T-cell (primary cell): ENCODE measurements at regions not wholly inside any gene's neighbourhood (a gene's known extent, or its start where the extent isn't known, plus 50 kb on each side); places are given as distances from the start of the nearest gene placed in this dataset.

Experiments
- ATAC-seq, 4 experiments: fragments of 200-7000 bp in 3 of 4; fragments of 150-1000 bp in 1 of 4; cut with Tn5 transposase; replicated peaks in 1 of 4; 1 replicate in 3 of 4; 2 replicates in 1 of 4; pipeline ENCODE4 v1.10.0; 2021; ENCODE audit warnings: moderate library complexity in 3 of 4, mild to moderate bottlenecking in 2 of 4, moderate number of reproducible peaks in 1 of 4
- CTCF ChIA-PET, 2 donors: fragments of 300-600 bp; sonication (Branson Sonifier 250); formaldehyde crosslinking; loops; one replicate each; lab custom pipeline; 2022; ENCODE audit warnings: antibody characterized with exemption in 2 of 2; lab: Charles Lee
- POLR2A ChIA-PET, 2 donors: fragments of 300-600 bp; sonication (Branson Sonifier 250); formaldehyde crosslinking; loops; one replicate each; lab custom pipeline; 2022; ENCODE audit warnings: antibody characterized with exemption in 2 of 2; lab: Charles Lee
- DNase-seq, 35 experiments: peaks; one replicate each; pipeline versions ENCODE4 v3.0.0 to v3.0.0-alpha.2; 2013 to 2023
- H3K27ac ChIP-seq: one replicate; pipeline ENCODE4 v1.5.1; 2013; ENCODE audit warnings: low read length
- H3K27me3 ChIP-seq, 2 experiments: replicated peaks in 1 of 2; 1 replicate in 1 of 2; 2 replicates in 1 of 2; pipeline versions ENCODE4 v1.6.1 to v1.7.0; 2013; ENCODE audit warnings: low read length in 1 of 2, mixed read lengths in 1 of 2; ENCODE audit not compliant: control insufficient read depth in 2 of 2, insufficient read depth in 2 of 2; ENCODE audit errors: extremely low read depth in 1 of 2
- H3K36me3 ChIP-seq, 2 donors: 1 replicate in 1 of 2; 2 replicates in 1 of 2; pipeline versions ENCODE4 v1.6.1 to v1.7.0; 2013; ENCODE audit warnings: low read length in 1 of 2; ENCODE audit not compliant: control insufficient read depth in 2 of 2, insufficient read depth in 1 of 2; ENCODE audit errors: extremely low read depth in 1 of 2
- H3K4me1 ChIP-seq, 2 experiments: 1 replicate in 1 of 2; 2 replicates in 1 of 2; pipeline versions ENCODE4 v1.6.1 to v1.7.0; 2013; ENCODE audit warnings: low read length in 2 of 2, mixed read lengths in 1 of 2; ENCODE audit not compliant: insufficient read depth in 2 of 2, control insufficient read depth in 1 of 2; ENCODE audit errors: extremely low read depth in 1 of 2
- H3K4me3 ChIP-seq, 2 donors: 1 replicate in 1 of 2; 2 replicates in 1 of 2; pipeline versions ENCODE4 v1.5.1 to v1.7.0; 2013; ENCODE audit warnings: mild to moderate bottlenecking in 2 of 2, low read length in 1 of 2, moderate library complexity in 1 of 2; ENCODE audit not compliant: control insufficient read depth in 1 of 2; ENCODE audit errors: extremely low read depth in 1 of 2
- H3K9me3 ChIP-seq: 2 replicates; pipeline ENCODE4 v1.7.0; 2013
- H3K27ac Mint-ChIP-seq, 2 donors: one replicate each; pipeline ENCODE4 v1.8.0; 2020 to 2021; ENCODE audit warnings: mild to moderate bottlenecking in 2 of 2, mixed read lengths in 2 of 2
- H3K27me3 Mint-ChIP-seq, 2 donors: one replicate each; pipeline ENCODE4 v1.8.0; 2021 to 2022; ENCODE audit warnings: mixed read lengths in 2 of 2
- H3K36me3 Mint-ChIP-seq: one replicate; pipeline ENCODE4 v1.8.0; 2021; ENCODE audit warnings: mixed read lengths
- H3K4me1 Mint-ChIP-seq, 3 donors: one replicate each; pipeline ENCODE4 v1.8.0; 2020 to 2022; ENCODE audit warnings: mixed read lengths in 3 of 3, mild to moderate bottlenecking in 1 of 3
- H3K4me3 Mint-ChIP-seq, 3 donors: one replicate each; pipeline ENCODE4 v1.8.0; 2020 to 2022; ENCODE audit warnings: mild to moderate bottlenecking in 3 of 3, mixed read lengths in 3 of 3, moderate library complexity in 3 of 3
- H3K9me3 Mint-ChIP-seq, 3 donors: one replicate each; pipeline ENCODE4 v1.8.0; 2020 to 2022; ENCODE audit warnings: mixed read lengths in 3 of 3
- WGBS: methylation state at CpG from one replicate; pipeline ENCODE4 v1.1.5; 2013; ENCODE audit warnings: missing lambda C conversion rate; ENCODE audit not compliant: insufficient coverage; 5-methylcytosine and 5-hydroxymethylcytosine counted together

GRCh38 chr5:89218364-89218763, 335.4 kb upstream of the MEF2C start:
- no CpG with 5 or more reads among the region's 3 CpGs for WGBS
- DNase-seq (no peak), ATAC-seq (no peak)
- Mint-ChIP-seq H3K36me3 (no peaks in the 10 kb centered on the region), H3K27ac (no peak overlapping the region), H3K9me3 (peaks cover 0 to 5% (median 0%) of the 10 kb centered on the region in 3 donors), H3K27me3 (no peaks in the 10 kb centered on the region), H3K4me1 (no peaks in the 10 kb centered on the region), H3K4me3 (no peak overlapping the region)
- ChIA-PET CTCF (no interaction called here), POLR2A (no interaction called here)
- Histone ChIP-seq H3K9me3 (no peaks in the 10 kb centered on the region), H3K4me1 (no peaks in the 10 kb centered on the region), H3K36me3 (no peaks in the 10 kb centered on the region), H3K4me3 (no peak overlapping the region), H3K27ac (no peak overlapping the region), H3K27me3 (no peaks in the 10 kb centered on the region)

GRCh38 chr5:89216606-89217005, 333.6 kb upstream of the MEF2C start:
- peaks cover 0 to 5% (median 0%) of the 10 kb centered on the region in 3 donors for H3K9me3 Mint-ChIP-seq
- CTCF ChIA-PET: no interaction called here
- Histone ChIP-seq H3K27ac (no peak overlapping the region), H3K4me3 (no peak overlapping the region), H3K27me3 (no peaks in the 10 kb centered on the region), H3K4me1 (no peaks in the 10 kb centered on the region), H3K9me3 (no peaks in the 10 kb centered on the region), H3K36me3 (no peaks in the 10 kb centered on the region)
- DNase-seq (no peak), ATAC-seq (no peak)
- no peaks in the 10 kb centered on the region for H3K4me1 Mint-ChIP-seq
- no peak overlapping the region for H3K27ac Mint-ChIP-seq
- H3K36me3 Mint-ChIP-seq: no peaks in the 10 kb centered on the region
- POLR2A ChIA-PET: no interaction called here
- WGBS: no CpG with 5 or more reads among the region's 3 CpGs
- no peak overlapping the region for H3K4me3 Mint-ChIP-seq
- H3K27me3 Mint-ChIP-seq: no peaks in the 10 kb centered on the region

- Mint-ChIP-seq H3K4me3 (no peak overlapping the region), H3K27ac (no peak overlapping the region), H3K36me3 (no peaks in the 10 kb centered on the region), H3K27me3 (no peaks in the 10 kb centered on the region), H3K4me1 (no peaks in the 10 kb centered on the region), H3K9me3 (peaks cover 3 to 5% (median 5%) of the 10 kb centered on the region in 3 donors)
- no peaks in the 10 kb centered on the region for H3K4me1 ChIP-seq
- no peak overlapping the region for H3K4me3 ChIP-seq
- ChIA-PET CTCF (no interaction called here), POLR2A (no interaction called here)
- no CpG with 5 or more reads among the region's 1 CpG for WGBS
- no peak overlapping the region for H3K27ac ChIP-seq
- ATAC-seq: no peak
- no peak for DNase-seq
- no peaks in the 10 kb centered on the region for H3K9me3 ChIP-seq
- no peaks in the 10 kb centered on the region for H3K36me3 ChIP-seq
- no peaks in the 10 kb centered on the region for H3K27me3 ChIP-seq
Observed at GRCh38 chr5:89213573-89213972, 330.6 kb upstream of the MEF2C start.

- Histone ChIP-seq H3K27ac (no peak overlapping the region), H3K27me3 (no peaks in the 10 kb centered on the region), H3K9me3 (no peaks in the 10 kb centered on the region), H3K4me3 (no peak overlapping the region), H3K36me3 (no peaks in the 10 kb centered on the region), H3K4me1 (no peaks in the 10 kb centered on the region)
- POLR2A ChIA-PET: no interaction called here
- Mint-ChIP-seq H3K9me3 (peaks cover 5% of the 10 kb centered on the region in 3 donors), H3K4me1 (no peaks in the 10 kb centered on the region), H3K27me3 (no peaks in the 10 kb centered on the region), H3K27ac (no peak overlapping the region), H3K4me3 (no peak overlapping the region), H3K36me3 (no peaks in the 10 kb centered on the region)
- CTCF ChIA-PET: no interaction called here
- DNase-seq (no peak), ATAC-seq (no peak)
- WGBS: no CpG with 5 or more reads among the region's 2 CpGs
Observed at GRCh38 chr5:89211836-89212235, 328.9 kb upstream of the MEF2C start.

- CTCF ChIA-PET: no interaction called here
- no peaks in the 10 kb centered on the region for H3K9me3 ChIP-seq
- H3K27me3 ChIP-seq: no peaks in the 10 kb centered on the region
- ATAC-seq (no peak), DNase-seq (no peak)
- no peaks in the 10 kb centered on the region for H3K4me1 Mint-ChIP-seq
- no peaks in the 10 kb centered on the region for H3K36me3 ChIP-seq
- no peak overlapping the region for H3K27ac ChIP-seq
- H3K9me3 Mint-ChIP-seq: peaks cover 0 to 5% (median 5%) of the 10 kb centered on the region in 3 donors
- H3K4me3 Mint-ChIP-seq: no peak overlapping the region
- POLR2A ChIA-PET: no interaction called here
- no peak overlapping the region for H3K27ac Mint-ChIP-seq
- H3K4me3 ChIP-seq: no peak overlapping the region
- no peaks in the 10 kb centered on the region for H3K4me1 ChIP-seq
- 43% methylated on average over 1 of the region's 2 CpGs for WGBS
- no peaks in the 10 kb centered on the region for H3K36me3 Mint-ChIP-seq
- no peaks in the 10 kb centered on the region for H3K27me3 Mint-ChIP-seq
Observed at GRCh38 chr5:89208811-89209210, 325.8 kb upstream of the MEF2C start.

- Histone ChIP-seq H3K4me3 (no peak overlapping the region), H3K36me3 (no peaks in the 10 kb centered on the region), H3K9me3 (no peaks in the 10 kb centered on the region), H3K4me1 (no peaks in the 10 kb centered on the region), H3K27ac (no peak overlapping the region), H3K27me3 (no peaks in the 10 kb centered on the region)
- CTCF ChIA-PET: no interaction called here
- H3K27ac Mint-ChIP-seq: no peak overlapping the region
- peaks cover 0 to 5% (median 5%) of the 10 kb centered on the region in 3 donors for H3K9me3 Mint-ChIP-seq
- POLR2A ChIA-PET: no interaction called here
- H3K36me3 Mint-ChIP-seq: no peaks in the 10 kb centered on the region
- H3K4me1 Mint-ChIP-seq: no peaks in the 10 kb centered on the region
- DNase-seq (no peak), ATAC-seq (no peak)
- no peak overlapping the region for H3K4me3 Mint-ChIP-seq
- no peaks in the 10 kb centered on the region for H3K27me3 Mint-ChIP-seq
Observed at GRCh38 chr5:89208392-89208791, 325.4 kb upstream of the MEF2C start.

- Mint-ChIP-seq H3K27me3 (no peaks in the 10 kb centered on the region), H3K4me3 (no peak overlapping the region), H3K36me3 (no peaks in the 10 kb centered on the region), H3K9me3 (peaks cover 0 to 10% (median 6%) of the 10 kb centered on the region in 3 donors), H3K4me1 (no peaks in the 10 kb centered on the region), H3K27ac (no peak overlapping the region)
- H3K4me1 ChIP-seq: no peaks in the 10 kb centered on the region
- no peaks in the 10 kb centered on the region for H3K36me3 ChIP-seq
- POLR2A ChIA-PET: no interaction called here
- H3K4me3 ChIP-seq: no peak overlapping the region
- H3K27me3 ChIP-seq: no peaks in the 10 kb centered on the region
- no peak overlapping the region for H3K27ac ChIP-seq
- H3K9me3 ChIP-seq: no peaks in the 10 kb centered on the region
- ATAC-seq (no peak), DNase-seq (no peak)
- CTCF ChIA-PET: no interaction called here
Observed at GRCh38 chr5:89204756-89205155, 321.8 kb upstream of the MEF2C start.
